H9 (cell line): ENCODE measurements at regions not wholly inside any gene's neighbourhood (a gene's known extent, or its start where the extent isn't known, plus 50 kb on each side); places are given as distances from the start of the nearest gene placed in this dataset.
"Not testable (repeated sequence)": the region's sequence is repeated elsewhere in the genome, so short reads cannot be mapped to it uniquely, and the experiment has no call there.

Source experiments
- DNase-seq: peaks from one replicate; pipeline ENCODE4 v3.0.0-alpha.2; 2017
- H2AFZ ChIP-seq: one replicate; pipeline ENCODE4 v1.6.1; 2013; ENCODE audit warnings: mild to moderate bottlenecking, low read length, control low read depth, moderate library complexity
- H2AK5ac ChIP-seq: 2 replicates; pipeline ENCODE4 v1.6.1; 2013; ENCODE audit warnings: low read length, control low read depth, mixed read lengths; ENCODE audit not compliant: insufficient read length
- H2BK120ac ChIP-seq: one replicate; pipeline ENCODE4 v1.6.1; 2013; ENCODE audit warnings: low read depth, mild to moderate bottlenecking, low read length, control low read depth, inconsistent platforms; ENCODE audit not compliant: poor library complexity, severe bottlenecking
- H2BK12ac ChIP-seq: 2 replicates; pipeline ENCODE4 v1.6.1; 2013; ENCODE audit warnings: low read length, control low read depth, mixed read lengths, low read depth; ENCODE audit not compliant: insufficient read length
- H2BK15ac ChIP-seq: 2 replicates; pipeline ENCODE4 v1.6.1; 2013; ENCODE audit warnings: low read depth, low read length, control low read depth
- H2BK20ac ChIP-seq: one replicate; pipeline ENCODE4 v1.6.1; 2013; ENCODE audit warnings: low read depth, mild to moderate bottlenecking, low read length, control low read depth, inconsistent platforms; ENCODE audit not compliant: poor library complexity, severe bottlenecking
- H2BK5ac ChIP-seq: 2 replicates; pipeline ENCODE4 v1.6.1; 2013; ENCODE audit warnings: low read length, control low read depth, mixed read lengths; ENCODE audit not compliant: insufficient read length
- H3K14ac ChIP-seq: 2 replicates; pipeline ENCODE4 v1.6.1; 2013; ENCODE audit warnings: low read length, control low read depth; ENCODE audit not compliant: insufficient read depth
- H3K18ac ChIP-seq: 2 replicates; pipeline ENCODE4 v1.6.1; 2013; ENCODE audit warnings: low read depth, mild to moderate bottlenecking, mixed read lengths, low read length, control low read depth; ENCODE audit not compliant: insufficient read length
- H3K23ac ChIP-seq: 2 replicates; pipeline ENCODE4 v1.6.1; 2013; ENCODE audit warnings: low read length, control low read depth, mixed read lengths, low read depth; ENCODE audit not compliant: insufficient read length
- H3K23me2 ChIP-seq: 2 replicates; pipeline ENCODE4 v1.6.1; 2013; ENCODE audit warnings: low read depth, mild to moderate bottlenecking, mixed read lengths, low read length, control low read depth; ENCODE audit not compliant: insufficient read length, poor library complexity, severe bottlenecking
- H3K27ac ChIP-seq: 2 replicates; pipeline ENCODE4 v1.5.1; 2013; ENCODE audit warnings: low read length, control low read depth, mixed read lengths, low read depth; ENCODE audit not compliant: insufficient read length
- H3K27me3 ChIP-seq: 2 replicates; pipeline ENCODE4 v1.6.1; 2013; ENCODE audit warnings: low read length, control low read depth, inconsistent platforms; ENCODE audit not compliant: insufficient read depth
- H3K4ac ChIP-seq: 2 replicates; pipeline ENCODE4 v1.6.1; 2013; ENCODE audit warnings: low read depth, mild to moderate bottlenecking, control low read depth, inconsistent platforms, low read length, moderate library complexity
- H3K4me1 ChIP-seq: 2 replicates; pipeline ENCODE4 v1.6.1; 2013; ENCODE audit warnings: low read length, control low read depth, inconsistent platforms; ENCODE audit not compliant: insufficient read depth
- H3K4me2 ChIP-seq: 2 replicates; pipeline ENCODE4 v1.6.1; 2013; ENCODE audit warnings: low read length, control low read depth, mixed read lengths; ENCODE audit not compliant: insufficient read length, insufficient read depth
- H3K56ac ChIP-seq: 2 replicates; pipeline ENCODE4 v1.6.1; 2013; ENCODE audit warnings: low read depth, mild to moderate bottlenecking, mixed read lengths, low read length, control low read depth; ENCODE audit not compliant: insufficient read length
- H3K79me1 ChIP-seq: 2 replicates; pipeline ENCODE4 v1.6.1; 2013; ENCODE audit warnings: low read depth, mild to moderate bottlenecking, moderate library complexity, low read length, control low read depth, inconsistent platforms; ENCODE audit not compliant: insufficient read depth, poor library complexity, severe bottlenecking
- H3K79me2 ChIP-seq: 2 replicates; pipeline ENCODE4 v1.6.1; 2013; ENCODE audit warnings: low read length, control low read depth, inconsistent platforms; ENCODE audit not compliant: insufficient read depth
- H3K9ac ChIP-seq: 2 replicates; pipeline ENCODE4 v1.6.1; 2013; ENCODE audit warnings: low read length, control low read depth, mixed read lengths; ENCODE audit not compliant: insufficient read length; ENCODE audit errors: extremely low read depth
- H3K9me3 ChIP-seq: one replicate; pipeline ENCODE4 v1.6.1; 2013; ENCODE audit warnings: low read depth, low read length, inconsistent platforms; ENCODE audit not compliant: control insufficient read depth
- H3T11ph ChIP-seq: one replicate; pipeline ENCODE4 v1.6.1; 2013; ENCODE audit warnings: mild to moderate bottlenecking, low read length, control low read depth, inconsistent platforms
- H4K20me1 ChIP-seq: one replicate; pipeline ENCODE4 v1.6.1; 2013; ENCODE audit not compliant: control insufficient read depth, insufficient read length, insufficient read depth
- H4K5ac ChIP-seq: 2 replicates; pipeline ENCODE4 v1.6.1; 2013; ENCODE audit warnings: low read depth, mild to moderate bottlenecking, mixed read lengths, low read length, control low read depth; ENCODE audit not compliant: insufficient read length
- H4K8ac ChIP-seq: replicated peaks from 2 replicates; pipeline ENCODE4 v1.6.1; 2013; ENCODE audit warnings: low read length, control low read depth, mixed read lengths, low read depth; ENCODE audit not compliant: insufficient read length
- H4K91ac ChIP-seq: 2 replicates; pipeline ENCODE4 v1.6.1; 2013; ENCODE audit warnings: low read depth, mild to moderate bottlenecking, moderate library complexity, mixed read lengths, low read length, control low read depth; ENCODE audit not compliant: insufficient read length
- H3K27ac Mint-ChIP-seq, 3 experiments: 2 replicates in 2 of 3; 3 replicates in 1 of 3; pipeline ENCODE4 v1.8.0; 2020 to 2021; ENCODE audit warnings: mixed read lengths in 3 of 3, mild to moderate bottlenecking in 1 of 3, moderate library complexity in 1 of 3
- H3K27me3 Mint-ChIP-seq: 2 replicates; pipeline ENCODE4 v1.8.0; 2021; ENCODE audit warnings: low read depth, mild to moderate bottlenecking, moderate library complexity, mixed read lengths
- H3K36me3 Mint-ChIP-seq, 3 experiments: 2 replicates in 2 of 3; 3 replicates in 1 of 3; pipeline ENCODE4 v1.8.0; 2020 to 2021; ENCODE audit warnings: low read depth in 3 of 3, mixed read lengths in 3 of 3; ENCODE audit not compliant: insufficient read depth in 1 of 3
- H3K4me1 Mint-ChIP-seq, 2 experiments: 2 replicates each; pipeline ENCODE4 v1.8.0; 2020; ENCODE audit warnings: mixed read lengths in 2 of 2
- H3K4me3 Mint-ChIP-seq, 2 experiments: 2 replicates in 1 of 2; 3 replicates in 1 of 2; pipeline ENCODE4 v1.8.0; 2020 to 2021; ENCODE audit warnings: mild to moderate bottlenecking in 2 of 2, mixed read lengths in 2 of 2, moderate library complexity in 1 of 2
- H3K9me3 Mint-ChIP-seq, 2 experiments: 2 replicates in 1 of 2; 3 replicates in 1 of 2; pipeline ENCODE4 v1.8.0; 2020; ENCODE audit warnings: mild to moderate bottlenecking in 2 of 2, mixed read lengths in 2 of 2, moderate library complexity in 1 of 2
- WGBS: extraction: QIAGEN DNeasy Blood & Tissue Kit; methylation state at CpG from one replicate; pipeline ENCODE4 v1.1.7; 2013; ENCODE audit warnings: missing lambda C conversion rate, low lambda C conversion rate, mixed read lengths; ENCODE audit not compliant: insufficient read length; ENCODE audit errors: extremely low coverage; 5-methylcytosine and 5-hydroxymethylcytosine counted together

DNA sequence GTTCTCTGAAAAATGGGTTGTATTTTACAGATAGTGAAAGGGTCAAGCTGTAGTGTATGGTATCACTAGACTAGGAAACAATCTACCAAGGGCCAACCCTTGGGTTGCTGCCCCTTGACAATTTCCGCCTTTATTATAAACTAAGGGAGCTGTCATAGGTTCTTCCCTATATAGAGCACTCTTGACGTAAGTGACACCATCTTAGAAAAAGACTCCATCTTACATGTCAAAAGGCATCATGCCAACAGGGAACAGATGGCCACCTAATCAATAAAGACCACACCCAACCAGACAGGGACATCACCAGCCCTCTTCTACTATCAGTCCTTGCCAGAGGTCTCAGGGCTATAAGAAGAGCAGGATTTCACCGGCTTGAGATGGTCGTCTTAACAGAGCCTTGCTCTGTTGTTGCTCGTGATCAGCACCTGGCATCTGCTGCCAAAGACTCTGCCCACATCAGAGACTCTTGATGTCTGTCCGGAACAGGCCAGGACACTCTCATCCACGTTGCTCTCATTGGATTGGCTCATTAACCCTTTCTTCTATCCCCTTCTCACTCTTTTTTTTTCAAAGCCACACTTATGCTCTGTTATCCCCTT, 231.4 kb upstream of the PLGLB2 start:
- not testable (repeated sequence) for H2BK15ac ChIP-seq, H3K79me2 ChIP-seq, DNase-seq, H3K27me3 ChIP-seq, H3K36me3 Mint-ChIP-seq, H3K4me2 ChIP-seq, H3K4me3 Mint-ChIP-seq, H4K8ac ChIP-seq, H3K4me1 ChIP-seq, H2BK5ac ChIP-seq, H2BK20ac ChIP-seq, H3K27ac ChIP-seq, H3T11ph ChIP-seq, H2BK12ac ChIP-seq, H3K18ac ChIP-seq, H3K9ac ChIP-seq, H3K79me1 ChIP-seq, H4K91ac ChIP-seq, H2AK5ac ChIP-seq, H2AFZ ChIP-seq, H3K14ac ChIP-seq, H3K4me1 Mint-ChIP-seq, H3K56ac ChIP-seq, H3K23me2 ChIP-seq, H3K4ac ChIP-seq, H3K23ac ChIP-seq, H3K9me3 Mint-ChIP-seq, H4K20me1 ChIP-seq, H3K27ac Mint-ChIP-seq, H4K5ac ChIP-seq, H2BK120ac ChIP-seq, H3K9me3 ChIP-seq, H3K27me3 Mint-ChIP-seq
- no CpG with 5 or more reads among the region's 7 CpGs for WGBS

- not testable (repeated sequence) for H3K9ac ChIP-seq, H2BK15ac ChIP-seq, H3K14ac ChIP-seq, H2BK5ac ChIP-seq, H2BK12ac ChIP-seq, H4K8ac ChIP-seq, H2BK20ac ChIP-seq, H4K5ac ChIP-seq, H3K18ac ChIP-seq, H3K4me2 ChIP-seq, H2BK120ac ChIP-seq, H3K23ac ChIP-seq, H3K4ac ChIP-seq, H3K4me1 ChIP-seq, H2AFZ ChIP-seq, H3K27ac Mint-ChIP-seq, H3K27ac ChIP-seq, H4K91ac ChIP-seq, H3K4me3 Mint-ChIP-seq, H3K9me3 ChIP-seq, H3T11ph ChIP-seq, H3K36me3 Mint-ChIP-seq, H2AK5ac ChIP-seq, H3K23me2 ChIP-seq, H3K27me3 Mint-ChIP-seq, H3K9me3 Mint-ChIP-seq, DNase-seq, H3K79me1 ChIP-seq, H4K20me1 ChIP-seq, H3K4me1 Mint-ChIP-seq, H3K27me3 ChIP-seq, H3K79me2 ChIP-seq, H3K56ac ChIP-seq
- no CpG with 5 or more reads among the region's 7 CpGs for WGBS
These were observed 230.4 kb upstream of the PLGLB2 start for GRCh38 chr2:87517438-87517837.
